ENCODE measurements at regions not wholly inside any gene's neighbourhood (a gene's known extent, or its start where the extent isn't known, plus 50 kb on each side); places are given as distances from the start of the nearest gene placed in this dataset.

DNA sequence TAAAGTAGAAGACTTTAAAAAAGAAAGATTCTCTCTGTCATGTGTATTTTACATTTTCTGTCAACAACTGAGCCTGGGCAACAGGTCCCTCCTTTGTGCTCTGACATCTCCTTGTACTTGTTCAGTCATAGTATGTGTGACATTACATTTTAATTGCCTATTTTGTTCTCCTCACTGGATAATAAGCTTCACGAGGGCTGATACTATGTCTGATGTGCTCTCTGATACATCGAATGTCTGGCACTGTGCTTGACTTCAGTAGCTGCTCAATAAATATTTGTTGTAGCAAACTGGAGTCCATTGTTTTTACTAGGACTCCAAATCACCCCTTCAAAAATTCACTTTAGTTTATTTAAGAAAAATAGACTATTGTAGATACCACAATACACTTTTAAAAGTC lies 482.0 kb downstream of the RASEF start:
- TF ChIP-seq CTCF (IDR thresholded peaks at IDR 0.05; ENCODE audit: insufficient read depth, low read length, poor library complexity, severe bottlenecking), result no peak
- no peaks in the 10 kb centered on the region for H3K36me3 ChIP-seq (ENCODE audit: control insufficient read depth, insufficient read depth, low read length)
- no peaks in the 10 kb centered on the region for H3K27me3 ChIP-seq (ENCODE audit: control insufficient read depth, insufficient read depth, low read length)
- no peak overlapping the region for H3K4me3 ChIP-seq (ENCODE audit: low read depth, low read length)
- no peak for DNase-seq (ENCODE audit: low read depth)

DNA sequence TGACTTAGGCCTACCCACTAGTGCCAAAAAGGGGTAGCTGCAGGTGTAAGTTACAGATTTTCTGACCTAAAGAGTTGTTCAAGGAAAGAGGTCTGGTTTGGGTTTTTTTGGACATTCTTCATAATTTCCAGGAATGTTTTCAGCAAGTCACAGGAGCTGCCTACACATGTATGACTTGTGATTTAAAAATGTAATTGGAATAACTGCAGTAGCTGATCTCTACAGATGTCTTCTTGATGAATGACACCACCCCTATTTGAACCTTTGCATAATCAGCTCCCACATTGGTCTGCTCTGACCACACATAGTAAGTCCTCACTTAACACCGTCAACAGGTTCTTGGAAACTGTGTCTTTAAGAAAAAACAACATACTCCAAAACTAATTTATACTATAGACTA lies 481.4 kb downstream of the RASEF start:
- H3K36me3 ChIP-seq (ENCODE audit: control insufficient read depth, insufficient read depth, low read length), result no peaks in the 10 kb centered on the region
- no peak overlapping the region for H3K4me3 ChIP-seq (ENCODE audit: low read depth, low read length)
- no peak for TF ChIP-seq CTCF (IDR thresholded peaks at IDR 0.05; ENCODE audit: insufficient read depth, low read length, poor library complexity, severe bottlenecking)
- H3K27me3 ChIP-seq (ENCODE audit: control insufficient read depth, insufficient read depth, low read length), result no peaks in the 10 kb centered on the region
- DNase-seq (ENCODE audit: low read depth), result no peak

DNA sequence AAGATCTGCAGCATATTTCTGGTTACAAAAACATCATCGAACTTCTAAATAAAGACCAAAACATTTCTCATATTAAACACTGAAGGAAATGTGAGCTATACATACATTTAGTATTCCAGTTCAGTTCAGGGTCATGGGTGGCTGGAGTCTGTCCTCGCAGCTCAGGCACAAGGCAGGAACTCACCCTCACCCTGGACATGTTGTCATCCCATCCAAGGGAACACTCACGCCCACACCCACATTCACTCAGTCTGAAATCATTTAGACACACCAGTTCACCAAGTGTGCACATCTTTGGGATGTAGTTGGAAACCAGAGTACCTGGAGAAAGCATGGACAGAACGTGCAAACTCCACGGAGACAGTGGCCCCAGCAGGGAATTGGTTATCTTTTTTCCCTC lies 481.0 kb downstream of the RASEF start:
- Histone ChIP-seq H3K27me3 (ENCODE audit: control insufficient read depth, insufficient read depth, low read length) (no peaks in the 10 kb centered on the region), H3K36me3 (ENCODE audit: control insufficient read depth, insufficient read depth, low read length) (no peaks in the 10 kb centered on the region), H3K4me3 (ENCODE audit: low read depth, low read length) (no peak overlapping the region)
- TF ChIP-seq CTCF (IDR thresholded peaks at IDR 0.05; ENCODE audit: insufficient read depth, low read length, poor library complexity, severe bottlenecking), result no peak
- no peak for DNase-seq (ENCODE audit: low read depth)

DNA sequence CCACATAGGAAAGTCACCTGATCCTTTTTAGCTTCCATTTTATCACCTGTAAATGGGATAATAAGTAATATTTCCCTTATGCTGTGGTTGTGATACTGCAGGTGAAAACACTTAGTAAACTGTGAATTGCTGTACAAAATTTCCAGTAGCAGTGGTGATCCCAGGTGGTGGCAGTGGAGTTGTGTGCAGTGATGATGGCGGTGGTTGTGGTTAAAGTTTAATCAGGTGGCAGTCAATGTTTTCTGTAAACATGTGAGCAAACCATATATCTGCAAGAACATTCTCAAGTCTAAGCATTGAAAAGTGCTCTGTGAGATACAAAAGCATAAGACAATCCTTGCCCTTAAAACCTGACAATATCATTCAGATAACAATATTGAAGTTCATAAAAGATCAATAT lies 480.2 kb downstream of the RASEF start:
- Histone ChIP-seq H3K36me3 (ENCODE audit: control insufficient read depth, insufficient read depth, low read length) (no peaks in the 10 kb centered on the region), H3K27me3 (ENCODE audit: control insufficient read depth, insufficient read depth, low read length) (no peaks in the 10 kb centered on the region), H3K4me3 (ENCODE audit: low read depth, low read length) (no peak overlapping the region)
- no peak for DNase-seq (ENCODE audit: low read depth)
- TF ChIP-seq CTCF (IDR thresholded peaks at IDR 0.05; ENCODE audit: insufficient read depth, low read length, poor library complexity, severe bottlenecking), result no peak

GRCh38 chr9:82583524-82583923 lies 479.4 kb downstream of the RASEF start:
- no peak overlapping the region for H3K4me3 ChIP-seq (ENCODE audit: low read depth, low read length)
- no peak for DNase-seq (ENCODE audit: low read depth)
- TF ChIP-seq CTCF (IDR thresholded peaks at IDR 0.05; ENCODE audit: insufficient read depth, low read length, poor library complexity, severe bottlenecking), result no peak
- H3K36me3 ChIP-seq (ENCODE audit: control insufficient read depth, insufficient read depth, low read length), result no peaks in the 10 kb centered on the region
- no peaks in the 10 kb centered on the region for H3K27me3 ChIP-seq (ENCODE audit: control insufficient read depth, insufficient read depth, low read length)

DNA sequence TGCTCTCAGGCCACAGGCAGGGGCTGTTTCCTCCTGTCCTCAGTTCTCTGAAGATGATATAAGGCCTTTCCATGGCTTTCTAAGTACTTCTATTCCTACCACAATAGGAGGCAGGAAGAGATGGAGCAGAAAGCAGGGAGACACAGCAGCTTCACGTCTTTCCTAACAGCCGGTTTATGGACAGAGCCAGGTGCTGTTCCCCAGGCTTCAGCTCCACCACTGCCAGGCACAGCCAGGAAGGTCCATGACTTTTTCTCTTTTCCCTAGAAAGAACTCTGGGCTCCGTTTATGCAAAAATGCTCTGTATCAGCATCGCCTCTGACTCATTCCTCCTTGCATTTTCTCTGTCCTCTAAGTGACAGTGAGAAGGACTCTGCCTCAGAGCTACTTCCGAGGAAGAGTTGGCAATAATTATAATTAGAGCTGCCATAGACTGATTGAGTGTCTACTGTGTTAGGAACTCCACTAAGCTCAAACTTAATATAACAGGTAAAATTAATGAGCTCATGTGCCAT lies 478.5 kb downstream of the RASEF start:
- DNase-seq (ENCODE audit: low read depth), result no peak
- H3K36me3 ChIP-seq (ENCODE audit: control insufficient read depth, insufficient read depth, low read length), result no peaks in the 10 kb centered on the region
- no peak overlapping the region for H3K4me3 ChIP-seq (ENCODE audit: low read depth, low read length)
- no peak for TF ChIP-seq CTCF (IDR thresholded peaks at IDR 0.05; ENCODE audit: insufficient read depth, low read length, poor library complexity, severe bottlenecking)
- no peaks in the 10 kb centered on the region for H3K27me3 ChIP-seq (ENCODE audit: control insufficient read depth, insufficient read depth, low read length)
